Effector memory CD8-positive, alpha-beta T cell (primary cell): ENCODE measurements at regions not wholly inside any gene's neighbourhood (a gene's known extent, or its start where the extent isn't known, plus 50 kb on each side); places are given as distances from the start of the nearest gene placed in this dataset.

ENCODE experiments used
- ATAC-seq: fragments of 150-1000 bp; cut with Tn5 transposase; replicated peaks from 2 replicates; pipeline ENCODE4 v1.10.0; 2021; ENCODE audit warnings: mild to moderate bottlenecking, moderate library complexity
- DNase-seq, 3 experiments: peaks; one replicate each; pipeline ENCODE4 v3.0.0; 2021
- H3K27ac Mint-ChIP-seq, 2 donors: one replicate each; pipeline ENCODE4 v1.8.0; 2022; ENCODE audit warnings: mild to moderate bottlenecking in 2 of 2, mixed read lengths in 2 of 2, moderate library complexity in 2 of 2
- H3K27me3 Mint-ChIP-seq, 2 donors: one replicate each; pipeline ENCODE4 v1.8.0; 2022; ENCODE audit warnings: mixed read lengths in 2 of 2
- H3K36me3 Mint-ChIP-seq: one replicate; pipeline ENCODE4 v1.8.0; 2022; ENCODE audit warnings: mild to moderate bottlenecking, moderate library complexity, mixed read lengths; ENCODE audit not compliant: insufficient read depth
- H3K4me1 Mint-ChIP-seq, 2 donors: one replicate each; pipeline ENCODE4 v1.8.0; 2022; ENCODE audit warnings: low read depth in 2 of 2, mixed read lengths in 2 of 2
- H3K4me3 Mint-ChIP-seq, 2 donors: one replicate each; pipeline ENCODE4 v1.8.0; 2022; ENCODE audit warnings: mild to moderate bottlenecking in 2 of 2, mixed read lengths in 2 of 2, moderate library complexity in 2 of 2
- H3K9me3 Mint-ChIP-seq, 2 donors: one replicate each; pipeline ENCODE4 v1.8.0; 2022; ENCODE audit warnings: mixed read lengths in 2 of 2

GRCh38 chr9:80125731-80126264 is 554.0 kb downstream of the TLE4 start:
- H3K27me3 Mint-ChIP-seq: peaks cover 13 to 18% of the 10 kb centered on the region in 2 donors

GRCh38 chr9:80117031-80117430 is 545.3 kb downstream of the TLE4 start:
- Mint-ChIP-seq H3K36me3 (no peaks in the 10 kb centered on the region), H3K9me3 (no peaks in the 10 kb centered on the region), H3K27me3 (peaks cover 0 to 19% of the 10 kb centered on the region in 2 donors), H3K27ac (no peak overlapping the region), H3K4me3 (no peak overlapping the region), H3K4me1 (no peaks in the 10 kb centered on the region)
- no peak for ATAC-seq
- DNase-seq: no peak

More at GRCh38 chr9:80125731-80126264, 554.0 kb downstream of the TLE4 start:
- H3K4me3 Mint-ChIP-seq: no peak overlapping the region
- DNase-seq (no peak), ATAC-seq (no peak)
- no peak overlapping the region for H3K27ac Mint-ChIP-seq
- no peaks in the 10 kb centered on the region for H3K4me1 Mint-ChIP-seq
- H3K36me3 Mint-ChIP-seq: no peaks in the 10 kb centered on the region
- no peaks in the 10 kb centered on the region for H3K9me3 Mint-ChIP-seq

- H3K27ac Mint-ChIP-seq: no peak overlapping the region
- no peaks in the 10 kb centered on the region for H3K9me3 Mint-ChIP-seq
- H3K4me1 Mint-ChIP-seq: no peaks in the 10 kb centered on the region
These were observed 542.5 kb downstream of the TLE4 start for GRCh38 chr9:80114241-80114640.

GRCh38 chr9:80107931-80108660 is 536.3 kb downstream of the TLE4 start:
- Mint-ChIP-seq H3K4me1 (no peaks in the 10 kb centered on the region), H3K27me3 (peaks cover 8 to 25% of the 10 kb centered on the region in 2 donors), H3K36me3 (no peaks in the 10 kb centered on the region), H3K27ac (no peak overlapping the region), H3K9me3 (no peaks in the 10 kb centered on the region), H3K4me3 (no peak overlapping the region)
- ATAC-seq: no peak
- no peak for DNase-seq

More at GRCh38 chr9:80114241-80114640, 542.5 kb downstream of the TLE4 start:
- ATAC-seq: no peak
- H3K36me3 Mint-ChIP-seq: no peaks in the 10 kb centered on the region
- H3K4me3 Mint-ChIP-seq: no peak overlapping the region
- peaks cover 0 to 19% of the 10 kb centered on the region in 2 donors for H3K27me3 Mint-ChIP-seq
- no peak for DNase-seq

- Mint-ChIP-seq H3K27me3 (peaks cover 0 to 6% of the 10 kb centered on the region in 2 donors), H3K36me3 (no peaks in the 10 kb centered on the region), H3K9me3 (no peaks in the 10 kb centered on the region), H3K27ac (no peak overlapping the region), H3K4me3 (no peak overlapping the region), H3K4me1 (no peaks in the 10 kb centered on the region)
- ATAC-seq (no peak), DNase-seq (no peak)
These were observed 525.7 kb downstream of the TLE4 start for GRCh38 chr9:80097476-80097875.

- ATAC-seq: no peak
- no peaks in the 10 kb centered on the region for H3K4me1 Mint-ChIP-seq
- peaks cover 0 to 19% of the 10 kb centered on the region in 2 donors for H3K27me3 Mint-ChIP-seq
- H3K9me3 Mint-ChIP-seq: no peaks in the 10 kb centered on the region
- H3K27ac Mint-ChIP-seq: no peak overlapping the region
- DNase-seq: no peak
- H3K36me3 Mint-ChIP-seq: no peaks in the 10 kb centered on the region
- H3K4me3 Mint-ChIP-seq: no peak overlapping the region
These were observed 522.5 kb downstream of the TLE4 start for GRCh38 chr9:80094176-80094771.

GRCh38 chr9:80093695-80094094 is 521.9 kb downstream of the TLE4 start:
- no peak for DNase-seq
- H3K27ac Mint-ChIP-seq: no peak overlapping the region
- H3K4me3 Mint-ChIP-seq: no peak overlapping the region
- ATAC-seq: no peak
- H3K36me3 Mint-ChIP-seq: no peaks in the 10 kb centered on the region
- H3K9me3 Mint-ChIP-seq: no peaks in the 10 kb centered on the region
- peaks cover 0 to 19% of the 10 kb centered on the region in 2 donors for H3K27me3 Mint-ChIP-seq
- H3K4me1 Mint-ChIP-seq: no peaks in the 10 kb centered on the region

GRCh38 chr9:80091526-80091925 is 519.8 kb downstream of the TLE4 start:
- no peak overlapping the region for H3K27ac Mint-ChIP-seq
- DNase-seq (no peak), ATAC-seq (no peak)
- no peaks in the 10 kb centered on the region for H3K36me3 Mint-ChIP-seq
- peaks cover 6 to 19% of the 10 kb centered on the region in 2 donors for H3K27me3 Mint-ChIP-seq
- H3K9me3 Mint-ChIP-seq: no peaks in the 10 kb centered on the region
- H3K4me3 Mint-ChIP-seq: no peak overlapping the region
- no peaks in the 10 kb centered on the region for H3K4me1 Mint-ChIP-seq

- peaks cover 6 to 19% of the 10 kb centered on the region in 2 donors for H3K27me3 Mint-ChIP-seq
- ATAC-seq (no peak), DNase-seq (no peak)
- no peaks in the 10 kb centered on the region for H3K9me3 Mint-ChIP-seq
- no peak overlapping the region for H3K27ac Mint-ChIP-seq
- no peak overlapping the region for H3K4me3 Mint-ChIP-seq
- H3K36me3 Mint-ChIP-seq: no peaks in the 10 kb centered on the region
- no peaks in the 10 kb centered on the region for H3K4me1 Mint-ChIP-seq
These were observed 518.6 kb downstream of the TLE4 start for GRCh38 chr9:80090317-80090716.

- DNase-seq (no peak), ATAC-seq (no peak)
- no peaks in the 10 kb centered on the region for H3K9me3 Mint-ChIP-seq
- H3K27me3 Mint-ChIP-seq: peaks cover 6 to 8% of the 10 kb centered on the region in 2 donors
- no peak overlapping the region for H3K4me3 Mint-ChIP-seq
- H3K4me1 Mint-ChIP-seq: no peaks in the 10 kb centered on the region
- H3K27ac Mint-ChIP-seq: no peak overlapping the region
- no peaks in the 10 kb centered on the region for H3K36me3 Mint-ChIP-seq
These were observed 515.1 kb downstream of the TLE4 start for GRCh38 chr9:80086822-80087345.

- H3K27me3 Mint-ChIP-seq: peaks cover 6 to 8% of the 10 kb centered on the region in 2 donors
- H3K4me3 Mint-ChIP-seq: no peak overlapping the region
These were observed 514.6 kb downstream of the TLE4 start for GRCh38 chr9:80086386-80086785.

GRCh38 chr9:80085668-80086067 is 513.9 kb downstream of the TLE4 start:
- Mint-ChIP-seq H3K4me3 (no peak overlapping the region), H3K27me3 (peaks cover 6 to 8% of the 10 kb centered on the region in 2 donors), H3K9me3 (no peaks in the 10 kb centered on the region), H3K4me1 (no peaks in the 10 kb centered on the region), H3K36me3 (no peaks in the 10 kb centered on the region), H3K27ac (no peak overlapping the region)
- ATAC-seq (no peak), DNase-seq (no peak)

More at GRCh38 chr9:80086386-80086785, 514.6 kb downstream of the TLE4 start:
- no peak for DNase-seq
- no peaks in the 10 kb centered on the region for H3K36me3 Mint-ChIP-seq
- ATAC-seq: no peak
- no peak overlapping the region for H3K27ac Mint-ChIP-seq
- no peaks in the 10 kb centered on the region for H3K9me3 Mint-ChIP-seq
- no peaks in the 10 kb centered on the region for H3K4me1 Mint-ChIP-seq

- Mint-ChIP-seq H3K9me3 (no peaks in the 10 kb centered on the region), H3K27me3 (peaks cover 0 to 3% of the 10 kb centered on the region in 2 donors), H3K4me1 (no peaks in the 10 kb centered on the region), H3K27ac (no peak overlapping the region), H3K4me3 (no peak overlapping the region), H3K36me3 (no peaks in the 10 kb centered on the region)
- no peak for DNase-seq
- no peak for ATAC-seq
These were observed 510.4 kb downstream of the TLE4 start for GRCh38 chr9:80082213-80082612.

- DNase-seq: no peak
- Mint-ChIP-seq H3K9me3 (no peaks in the 10 kb centered on the region), H3K4me1 (no peaks in the 10 kb centered on the region), H3K4me3 (no peak overlapping the region), H3K27ac (no peak overlapping the region), H3K36me3 (no peaks in the 10 kb centered on the region), H3K27me3 (peaks cover 0 to 12% of the 10 kb centered on the region in 2 donors)
- no peak for ATAC-seq
These were observed 507.1 kb downstream of the TLE4 start for GRCh38 chr9:80078826-80079225.
